Activated CD4-positive, alpha-beta T cell treated with anti-CD3 and anti-CD28 coated beads, Interleukin-2, amount 10 ng/mL, durations not matched to agents 7 days and 5 days (primary cell): ENCODE measurements at regions not wholly inside any gene's neighbourhood (a gene's known extent, or its start where the extent isn't known, plus 50 kb on each side); places are given as distances from the start of the nearest gene placed in this dataset.

ENCODE experiments used
- CTCF ChIA-PET: fragments of 350-600 bp; sonication (Branson Sonifier 250); formaldehyde crosslinking; loops from one replicate; lab custom pipeline; 2021; ENCODE audit warnings: antibody characterized with exemption; lab: Charles Lee
- POLR2A ChIA-PET: fragments of 350-600 bp; sonication (Branson Sonifier 250); formaldehyde crosslinking; loops from one replicate; lab custom pipeline; 2021; ENCODE audit warnings: antibody characterized with exemption; lab: Charles Lee
- DNase-seq: peaks from one replicate; pipeline ENCODE4 v3.0.0-alpha.2; 2020
- H3K27ac Mint-ChIP-seq: one replicate; pipeline ENCODE4 v1.8.0; 2021; ENCODE audit warnings: mild to moderate bottlenecking, moderate library complexity, mixed read lengths
- H3K27me3 Mint-ChIP-seq: one replicate; pipeline ENCODE4 v1.8.0; 2021; ENCODE audit warnings: mixed read lengths
- H3K36me3 Mint-ChIP-seq: one replicate; pipeline ENCODE4 v1.8.0; 2021; ENCODE audit warnings: low read depth, mixed read lengths
- H3K4me1 Mint-ChIP-seq: one replicate; pipeline ENCODE4 v1.8.0; 2021; ENCODE audit warnings: mixed read lengths
- H3K4me3 Mint-ChIP-seq: one replicate; pipeline ENCODE4 v1.8.0; 2021; ENCODE audit warnings: mild to moderate bottlenecking, moderate library complexity, mixed read lengths
- H3K9me3 Mint-ChIP-seq: one replicate; pipeline ENCODE4 v1.8.0; 2021; ENCODE audit warnings: mixed read lengths

GRCh38 chr2:118665784-118666529, 181.5 kb downstream of the EN1 start:
- POLR2A ChIA-PET = no interaction called here
- Mint-ChIP-seq H3K9me3 (no peaks in the 10 kb centered on the region), H3K36me3 (no peaks in the 10 kb centered on the region), H3K27ac (no peak overlapping the region), H3K4me3 (no peak overlapping the region), H3K4me1 (no peaks in the 10 kb centered on the region), H3K27me3 (no peaks in the 10 kb centered on the region)
- CTCF ChIA-PET = no interaction called here
- DNase-seq = no peak

GRCh38 chr2:118661179-118661578, 186.3 kb downstream of the EN1 start:
- H3K9me3 Mint-ChIP-seq = no peaks in the 10 kb centered on the region
- DNase-seq = no peak
- POLR2A ChIA-PET = no interaction called here
- H3K27me3 Mint-ChIP-seq = no peaks in the 10 kb centered on the region
- H3K27ac Mint-ChIP-seq = no peak overlapping the region
- H3K36me3 Mint-ChIP-seq = no peaks in the 10 kb centered on the region
- no peak overlapping the region for H3K4me3 Mint-ChIP-seq
- CTCF ChIA-PET = no interaction called here
- no peaks in the 10 kb centered on the region for H3K4me1 Mint-ChIP-seq

- POLR2A ChIA-PET = no interaction called here
- Mint-ChIP-seq H3K27ac (no peak overlapping the region), H3K27me3 (no peaks in the 10 kb centered on the region), H3K9me3 (no peaks in the 10 kb centered on the region), H3K4me3 (no peak overlapping the region), H3K36me3 (no peaks in the 10 kb centered on the region), H3K4me1 (no peaks in the 10 kb centered on the region)
- no peak for DNase-seq
- CTCF ChIA-PET = no interaction called here
Measured at GRCh38 chr2:118658596-118659198, 188.8 kb downstream of the EN1 start.

- Mint-ChIP-seq H3K27me3 (no peaks in the 10 kb centered on the region), H3K9me3 (no peaks in the 10 kb centered on the region), H3K36me3 (no peaks in the 10 kb centered on the region), H3K27ac (no peak overlapping the region), H3K4me1 (no peaks in the 10 kb centered on the region), H3K4me3 (no peak overlapping the region)
- no peak for DNase-seq
- POLR2A ChIA-PET = no interaction called here
- CTCF ChIA-PET = no interaction called here
Measured at GRCh38 chr2:118657466-118657865, 190.0 kb downstream of the EN1 start.

- Mint-ChIP-seq H3K27me3 (peaks cover 11% of the 10 kb centered on the region), H3K27ac (no peak overlapping the region), H3K4me3 (no peak overlapping the region), H3K36me3 (no peaks in the 10 kb centered on the region), H3K4me1 (no peaks in the 10 kb centered on the region), H3K9me3 (peaks cover 7% of the 10 kb centered on the region)
- POLR2A ChIA-PET = no interaction called here
- CTCF ChIA-PET = no interaction called here
- DNase-seq = no peak
Measured at GRCh38 chr2:118654945-118655344, 192.5 kb downstream of the EN1 start.

GRCh38 chr2:118650327-118650726, 197.1 kb downstream of the EN1 start:
- H3K4me3 Mint-ChIP-seq = no peak overlapping the region
- no peaks in the 10 kb centered on the region for H3K4me1 Mint-ChIP-seq
- H3K27me3 Mint-ChIP-seq = peaks cover 12% of the 10 kb centered on the region
- POLR2A ChIA-PET = no interaction called here
- H3K9me3 Mint-ChIP-seq = peaks cover 7% of the 10 kb centered on the region
- DNase-seq = no peak
- H3K36me3 Mint-ChIP-seq = no peaks in the 10 kb centered on the region
- CTCF ChIA-PET = no interaction called here
- no peak overlapping the region for H3K27ac Mint-ChIP-seq

- DNase-seq = no peak
- Mint-ChIP-seq H3K27me3 (peaks cover 7% of the 10 kb centered on the region), H3K36me3 (no peaks in the 10 kb centered on the region), H3K4me1 (no peaks in the 10 kb centered on the region), H3K4me3 (no peak overlapping the region), H3K27ac (no peak overlapping the region), H3K9me3 (peaks cover 4% of the 10 kb centered on the region)
- ChIA-PET POLR2A (no interaction called here), CTCF (no interaction called here)
Measured at GRCh38 chr2:118645876-118646275, 201.6 kb downstream of the EN1 start.

GRCh38 chr2:118644190-118644589, 203.3 kb downstream of the EN1 start:
- Mint-ChIP-seq H3K27me3 (peaks cover 3% of the 10 kb centered on the region), H3K27ac (no peak overlapping the region), H3K36me3 (no peaks in the 10 kb centered on the region), H3K4me3 (no peak overlapping the region), H3K9me3 (no peaks in the 10 kb centered on the region), H3K4me1 (no peaks in the 10 kb centered on the region)
- POLR2A ChIA-PET = no interaction called here
- CTCF ChIA-PET = no interaction called here
- DNase-seq = no peak

GRCh38 chr2:118643294-118643693, 204.2 kb downstream of the EN1 start:
- no peaks in the 10 kb centered on the region for H3K36me3 Mint-ChIP-seq
- no peak for DNase-seq
- ChIA-PET CTCF (no interaction called here), POLR2A (no interaction called here)
- no peaks in the 10 kb centered on the region for H3K9me3 Mint-ChIP-seq
- H3K4me3 Mint-ChIP-seq = no peak overlapping the region
- H3K4me1 Mint-ChIP-seq = no peaks in the 10 kb centered on the region
- no peak overlapping the region for H3K27ac Mint-ChIP-seq
- peaks cover 2% of the 10 kb centered on the region for H3K27me3 Mint-ChIP-seq

GRCh38 chr2:118642501-118642900, 204.9 kb downstream of the EN1 start:
- Mint-ChIP-seq H3K4me3 (no peak overlapping the region), H3K36me3 (no peaks in the 10 kb centered on the region), H3K4me1 (no peaks in the 10 kb centered on the region), H3K9me3 (no peaks in the 10 kb centered on the region), H3K27me3 (peaks cover 2% of the 10 kb centered on the region), H3K27ac (no peak overlapping the region)
- no peak for DNase-seq
- ChIA-PET POLR2A (no interaction called here), CTCF (no interaction called here)

- H3K27ac Mint-ChIP-seq = no peak overlapping the region
- no peak overlapping the region for H3K4me3 Mint-ChIP-seq
- peaks cover 2% of the 10 kb centered on the region for H3K27me3 Mint-ChIP-seq
- no peaks in the 10 kb centered on the region for H3K4me1 Mint-ChIP-seq
- DNase-seq = no peak
- no peaks in the 10 kb centered on the region for H3K36me3 Mint-ChIP-seq
- no peaks in the 10 kb centered on the region for H3K9me3 Mint-ChIP-seq
- CTCF ChIA-PET = no interaction called here
- POLR2A ChIA-PET = no interaction called here
Measured at GRCh38 chr2:118641711-118642110, 205.7 kb downstream of the EN1 start.

- Mint-ChIP-seq H3K4me1 (no peaks in the 10 kb centered on the region), H3K27ac (no peak overlapping the region), H3K9me3 (no peaks in the 10 kb centered on the region), H3K4me3 (no peak overlapping the region), H3K36me3 (no peaks in the 10 kb centered on the region), H3K27me3 (peaks cover 2% of the 10 kb centered on the region)
- POLR2A ChIA-PET = no interaction called here
- CTCF ChIA-PET = no interaction called here
- DNase-seq = no peak
Measured at GRCh38 chr2:118639371-118639770, 208.1 kb downstream of the EN1 start.

- H3K27me3 Mint-ChIP-seq = no peaks in the 10 kb centered on the region
- H3K36me3 Mint-ChIP-seq = no peaks in the 10 kb centered on the region
- ChIA-PET CTCF (no interaction called here), POLR2A (no interaction called here)
- no peaks in the 10 kb centered on the region for H3K4me1 Mint-ChIP-seq
- H3K4me3 Mint-ChIP-seq = no peak overlapping the region
- no peak overlapping the region for H3K27ac Mint-ChIP-seq
- no peaks in the 10 kb centered on the region for H3K9me3 Mint-ChIP-seq
- no peak for DNase-seq
Measured at GRCh38 chr2:118638453-118638852, 209.0 kb downstream of the EN1 start.

GRCh38 chr2:118635891-118636290, 211.6 kb downstream of the EN1 start:
- H3K4me3 Mint-ChIP-seq = no peak overlapping the region
- DNase-seq = no peak
- peaks cover 2% of the 10 kb centered on the region for H3K27me3 Mint-ChIP-seq
- H3K27ac Mint-ChIP-seq = no peak overlapping the region
- H3K36me3 Mint-ChIP-seq = no peaks in the 10 kb centered on the region
- ChIA-PET CTCF (no interaction called here), POLR2A (no interaction called here)
- no peaks in the 10 kb centered on the region for H3K9me3 Mint-ChIP-seq
- H3K4me1 Mint-ChIP-seq = no peaks in the 10 kb centered on the region
